ENCODE measurements at regions not wholly inside any gene's neighbourhood (a gene's known extent, or its start where the extent isn't known, plus 50 kb on each side); places are given as distances from the start of the nearest gene placed in this dataset.

GRCh38 chr17:70644096-70644495, 474.8 kb downstream of the KCNJ2 start:
- Histone ChIP-seq H3K27ac (ENCODE audit: low read depth, low read length) (no peak overlapping the region), H3K27me3 (ENCODE audit: control insufficient read depth, insufficient read depth, low read length) (no peaks in the 10 kb centered on the region), H3K4me3 (ENCODE audit: low read depth, low read length) (no peak overlapping the region), H3K9me3 (ENCODE audit: control insufficient read depth, insufficient read depth, low read length) (no peaks in the 10 kb centered on the region)
- POLR2A ChIA-PET = no interaction called here
- no peak for TF ChIP-seq CTCF (IDR thresholded peaks at IDR 0.05; ENCODE audit: low read depth, low read length)
- CTCF ChIA-PET = interaction anchor here (0.6 kb wide), 1 partner anchor 20 kb away, joined by 4 read pairs; no protein-coding TSS in a partner anchor
- DNase-seq (ENCODE audit: low read depth, low spot score) = no peak

GRCh38 chr17:70646673-70647072, 477.3 kb downstream of the KCNJ2 start:
- H3K4me3 ChIP-seq (ENCODE audit: low read depth, low read length) = no peak overlapping the region
- POLR2A ChIA-PET = no interaction called here
- no peak for TF ChIP-seq CTCF (IDR thresholded peaks at IDR 0.05; ENCODE audit: low read depth, low read length)

GRCh38 chr17:70648166-70648565, 478.8 kb downstream of the KCNJ2 start:
- ChIA-PET CTCF (no interaction called here), POLR2A (no interaction called here)
- no peak for DNase-seq (ENCODE audit: low read depth, low spot score)
- Histone ChIP-seq H3K27ac (ENCODE audit: low read depth, low read length) (no peak overlapping the region), H3K4me3 (ENCODE audit: low read depth, low read length) (no peak overlapping the region), H3K27me3 (ENCODE audit: control insufficient read depth, insufficient read depth, low read length) (no peaks in the 10 kb centered on the region), H3K9me3 (ENCODE audit: control insufficient read depth, insufficient read depth, low read length) (no peaks in the 10 kb centered on the region)
- no peak for TF ChIP-seq CTCF (IDR thresholded peaks at IDR 0.05; ENCODE audit: low read depth, low read length)

More at GRCh38 chr17:70646673-70647072, 477.3 kb downstream of the KCNJ2 start:
- Histone ChIP-seq H3K9me3 (ENCODE audit: control insufficient read depth, insufficient read depth, low read length) (no peaks in the 10 kb centered on the region), H3K27me3 (ENCODE audit: control insufficient read depth, insufficient read depth, low read length) (no peaks in the 10 kb centered on the region), H3K27ac (ENCODE audit: low read depth, low read length) (no peak overlapping the region)
- CTCF ChIA-PET = interaction anchor here (0.5 to 0.8 kb wide), 2 partner anchors 54 to 1910 kb away, joined by 3 to 4 read pairs; no protein-coding TSS in a partner anchor
- DNase-seq (ENCODE audit: low read depth, low spot score) = no peak

- Histone ChIP-seq H3K27me3 (ENCODE audit: control insufficient read depth, insufficient read depth, low read length) (no peaks in the 10 kb centered on the region), H3K27ac (ENCODE audit: low read depth, low read length) (no peak overlapping the region), H3K4me3 (ENCODE audit: low read depth, low read length) (no peak overlapping the region), H3K9me3 (ENCODE audit: control insufficient read depth, insufficient read depth, low read length) (no peaks in the 10 kb centered on the region)
- CTCF ChIA-PET = interaction anchor here (1.0 kb wide), 1 partner anchor 9 kb away, joined by 3 read pairs; no protein-coding TSS in a partner anchor
- DNase-seq (ENCODE audit: low read depth, low spot score) = no peak
- TF ChIP-seq CTCF (IDR thresholded peaks at IDR 0.05; ENCODE audit: low read depth, low read length) = no peak
- POLR2A ChIA-PET = no interaction called here
These were observed 484.5 kb downstream of the KCNJ2 start for GRCh38 chr17:70653850-70654249.

GRCh38 chr17:70654706-70655105, 485.4 kb downstream of the KCNJ2 start:
- H3K4me3 ChIP-seq (ENCODE audit: low read depth, low read length) = no peak overlapping the region
- no peak for TF ChIP-seq CTCF (IDR thresholded peaks at IDR 0.05; ENCODE audit: low read depth, low read length)
- POLR2A ChIA-PET = no interaction called here
- CTCF ChIA-PET = interaction anchor here (0.7 to 1.0 kb wide), 2 partner anchors 10 to 25 kb away, joined by 3 read pairs; no protein-coding TSS in a partner anchor
- no peak for DNase-seq (ENCODE audit: low read depth, low spot score)
- no peaks in the 10 kb centered on the region for H3K27me3 ChIP-seq (ENCODE audit: control insufficient read depth, insufficient read depth, low read length)
- no peak overlapping the region for H3K27ac ChIP-seq (ENCODE audit: low read depth, low read length)
- no peaks in the 10 kb centered on the region for H3K9me3 ChIP-seq (ENCODE audit: control insufficient read depth, insufficient read depth, low read length)

Data from AG04450 (cell line).